GM23338 (cell line): ENCODE measurements at regions not wholly inside any gene's neighbourhood (a gene's known extent, or its start where the extent isn't known, plus 50 kb on each side); places are given as distances from the start of the nearest gene placed in this dataset.

Source experiments
- ATAC-seq: fragments of 200-7000 bp; cut with Tn5 transposase; 3 replicates; pipeline ENCODE4 v1.9.1; 2020
- DNase-seq: peaks from one replicate; pipeline ENCODE4 v3.0.0-alpha.2; 2015; ENCODE audit warnings: low spot score
- H2AFZ ChIP-seq: fragments of 200-600 bp; sonication (generic); 2 replicates; pipeline ENCODE4 v1.8.0; 2016; ENCODE audit warnings: antibody characterized with exemption, mild to moderate bottlenecking, moderate library complexity
- H3F3A ChIP-seq: fragments of 200-600 bp; sonication (generic); replicated peaks from 2 replicates; pipeline ENCODE4 v1.8.0; 2017; ENCODE audit warnings: antibody characterized with exemption, mixed run types, low read depth
- H3K27ac ChIP-seq: fragments of 200-600 bp; sonication (generic); 2 replicates; pipeline ENCODE4 v1.6.1; 2016; ENCODE audit warnings: low read depth
- H3K27me3 ChIP-seq: fragments of 200-600 bp; sonication (generic); 2 replicates; pipeline ENCODE4 v1.8.0; 2016; ENCODE audit warnings: mild to moderate bottlenecking, mixed run types, moderate library complexity; ENCODE audit not compliant: insufficient read depth
- H3K36me3 ChIP-seq: fragments of 200-600 bp; sonication (generic); 2 replicates; pipeline ENCODE4 v1.8.0; 2016; ENCODE audit warnings: mild to moderate bottlenecking; ENCODE audit not compliant: insufficient read depth
- H3K4me1 ChIP-seq: fragments of 200-600 bp; sonication (generic); 2 replicates; pipeline ENCODE4 v1.8.0; 2016; ENCODE audit warnings: mild to moderate bottlenecking, moderate library complexity; ENCODE audit not compliant: insufficient read depth
- H3K4me2 ChIP-seq: fragments of 200-600 bp; sonication (generic); 2 replicates; pipeline ENCODE4 v1.7.1; 2017; ENCODE audit warnings: mixed run types
- H3K4me3 ChIP-seq: fragments of 200-600 bp; sonication (generic); 2 replicates; pipeline ENCODE4 v1.6.1; 2016; ENCODE audit warnings: mixed run types
- H3K79me2 ChIP-seq: fragments of 200-600 bp; sonication (generic); replicated peaks from 2 replicates; pipeline ENCODE4 v1.8.0; 2017; ENCODE audit warnings: mild to moderate bottlenecking; ENCODE audit not compliant: insufficient read depth
- H3K9me2 ChIP-seq: fragments of 200-600 bp; sonication (generic); 2 replicates; pipeline ENCODE4 v1.8.0; 2017; ENCODE audit not compliant: insufficient read depth
- H4K20me1 ChIP-seq: fragments of 200-600 bp; sonication (generic); replicated peaks from 2 replicates; pipeline ENCODE4 v1.8.0; 2017; ENCODE audit warnings: mild to moderate bottlenecking; ENCODE audit not compliant: insufficient read depth
- H3K27ac Mint-ChIP-seq: 2 replicates; pipeline ENCODE4 v1.8.0; 2020; ENCODE audit warnings: inconsistent platforms, mild to moderate bottlenecking, moderate library complexity, mixed read lengths
- H3K27me3 Mint-ChIP-seq: 3 replicates; pipeline ENCODE4 v1.8.0; 2022; ENCODE audit warnings: low read depth, mild to moderate bottlenecking, moderate library complexity, mixed read lengths, inconsistent platforms; ENCODE audit not compliant: insufficient read depth, poor library complexity
- H3K36me3 Mint-ChIP-seq: 3 replicates; pipeline ENCODE4 v1.8.0; 2021; ENCODE audit warnings: low read depth, mild to moderate bottlenecking, inconsistent platforms, moderate library complexity, mixed read lengths
- H3K4me1 Mint-ChIP-seq: 3 replicates; pipeline ENCODE4 v1.8.0; 2020; ENCODE audit warnings: mild to moderate bottlenecking, inconsistent platforms, mixed read lengths
- H3K4me3 Mint-ChIP-seq: 3 replicates; pipeline ENCODE4 v1.8.0; 2021; ENCODE audit warnings: moderate library complexity, mild to moderate bottlenecking, inconsistent platforms, mixed read lengths
- H3K9me3 Mint-ChIP-seq: 3 replicates; pipeline ENCODE4 v1.8.0; 2020; ENCODE audit warnings: moderate library complexity, mild to moderate bottlenecking, inconsistent platforms, mixed read lengths
- CREB1 ChIP-seq: fragments of 250-450 bp; sonication (Bioruptor Pico); IDR thresholded peaks from 2 replicates; pipeline ENCODE4 v1.5.0; 2020; ENCODE audit warnings: low read depth, mild to moderate bottlenecking, moderate library complexity
- CTCF ChIP-seq, 2 experiments: fragments of 200-600 bp in 1 of 2; sonication (generic) in 1 of 2; conservative IDR thresholded peaks; 2 replicates each; pipeline versions ENCODE4 v1.5.1 to v1.6.1; 2016 to 2017; ENCODE audit warnings: antibody characterized with exemption in 2 of 2, low read depth in 2 of 2, mild to moderate bottlenecking in 2 of 2, moderate library complexity in 1 of 2
- ETS1 ChIP-seq: IDR thresholded peaks from 2 replicates; pipeline ENCODE4 v1.6.1; 2016; ENCODE audit warnings: antibody characterized with exemption
- EZH2 ChIP-seq: fragments of 200-600 bp; sonication (generic); IDR thresholded peaks from one replicate; pipeline ENCODE4 v1.8.0; 2017; ENCODE audit warnings: antibody characterized with exemption, mild to moderate bottlenecking, low read depth; ENCODE audit not compliant: unreplicated experiment
- EZH2phosphoT487 ChIP-seq: fragments of 200-600 bp; sonication (generic); IDR thresholded peaks from one replicate; pipeline ENCODE4 v1.8.1; 2018; ENCODE audit warnings: antibody characterized with exemption; ENCODE audit not compliant: unreplicated experiment
- JUNB ChIP-seq: IDR thresholded peaks from one replicate; pipeline ENCODE4 v1.6.1; 2016; ENCODE audit warnings: antibody characterized with exemption; ENCODE audit not compliant: unreplicated experiment
- NANOG ChIP-seq: IDR thresholded peaks from 2 replicates; pipeline ENCODE4 v1.6.1; 2016; ENCODE audit warnings: antibody characterized with exemption, borderline replicate concordance
- POLR2AphosphoS5 ChIP-seq: IDR thresholded peaks from 2 replicates; pipeline ENCODE4 v1.6.1; 2016; ENCODE audit warnings: antibody characterized with exemption, low read depth
- REST ChIP-seq: IDR thresholded peaks from one replicate; pipeline ENCODE4 v1.6.1; 2018; ENCODE audit warnings: antibody characterized with exemption; ENCODE audit not compliant: unreplicated experiment
- STAT1 ChIP-seq: IDR thresholded peaks from one replicate; pipeline ENCODE4 v1.6.1; 2016; ENCODE audit warnings: antibody characterized with exemption; ENCODE audit not compliant: unreplicated experiment
- ZNF114 ChIP-seq: fragments of 250-450 bp; sonication (Bioruptor Pico); IDR thresholded peaks from 2 replicates; pipeline ENCODE4 v1.5.0; 2020; ENCODE audit warnings: mild to moderate bottlenecking, moderate library complexity
- ZNF331 ChIP-seq: fragments of 250-450 bp; sonication (Bioruptor Pico); IDR thresholded peaks from 2 replicates; pipeline ENCODE4 v1.5.0; 2020; ENCODE audit warnings: low read depth, mild to moderate bottlenecking, moderate library complexity
- ZNF462 ChIP-seq: fragments of 250-450 bp; sonication (Bioruptor Pico); IDR thresholded peaks from 2 replicates; pipeline ENCODE4 v1.5.0; 2020; ENCODE audit warnings: mild to moderate bottlenecking, moderate library complexity

GRCh38 chr1:105359457-105359856 is 1609.8 kb downstream of the AMY1C start:
- no peak overlapping the region for H3K27ac ChIP-seq
- ATAC-seq (no peak), DNase-seq (no peak)
- Mint-ChIP-seq H3K36me3 (peaks cover 16% of the 10 kb centered on the region), H3K4me3 (no peak overlapping the region), H3K9me3 (peaks cover 15% of the 10 kb centered on the region), H3K4me1 (peaks cover 8% of the 10 kb centered on the region), H3K27me3 (no peaks in the 10 kb centered on the region), H3K27ac (no peak overlapping the region)
- no peak overlapping the region for H3K4me2 ChIP-seq
- H2AFZ ChIP-seq = no peak overlapping the region
- H3K9me2 ChIP-seq = no peaks in the 10 kb centered on the region
- no peaks in the 10 kb centered on the region for H3K79me2 ChIP-seq
- peaks cover 9% of the 10 kb centered on the region for H3K4me1 ChIP-seq
- TF ChIP-seq ZNF114 (CRISPR knock-in tag) = no peak
- TF ChIP-seq JUNB = no peak
- TF ChIP-seq POLR2AphosphoS5 = no peak
- TF ChIP-seq CREB1 (CRISPR knock-in tag) = no peak
- no peak for TF ChIP-seq ETS1
- no peak for TF ChIP-seq NANOG
- TF ChIP-seq CTCF (conservative IDR thresholded peaks at IDR 0.05; ENCODE audit: low read depth in 2 of 2) = no peak
- no peak for TF ChIP-seq EZH2phosphoT487
- TF ChIP-seq ZNF462 (CRISPR knock-in tag) = no peak
- no peak for TF ChIP-seq STAT1
- TF ChIP-seq REST = no peak
- TF ChIP-seq ZNF331 (CRISPR knock-in tag) = no peak
- no peak for TF ChIP-seq EZH2
- H3K36me3 ChIP-seq = peaks cover 4% of the 10 kb centered on the region; the same call in 1 of the 2 replicates
- H3K4me3 ChIP-seq = no peak overlapping the region
- no peaks in the 10 kb centered on the region for H3F3A ChIP-seq
- H4K20me1 ChIP-seq = no peaks in the 10 kb centered on the region
- H3K27me3 ChIP-seq = no peaks in the 10 kb centered on the region
